K562 (cell line): ENCODE measurements at regions not wholly inside any gene's neighbourhood (a gene's known extent, or its start where the extent isn't known, plus 50 kb on each side); places are given as distances from the start of the nearest gene placed in this dataset.

ENCODE experiments used
- ATAC-seq: fragments of 200-7000 bp; cut with Tn5 transposase; 3 replicates; pipeline ENCODE4 v1.9.1; 2020; ENCODE audit warnings: moderate library complexity
- BruUV-seq: library from RNA; stranded (reverse); fragments of 400-500 nt; replicated peaks from 2 replicates; lab custom pipeline; 2021; lab: Mats Ljungman, UMichigan
- CTCF ChIA-PET: fragments of 300-600 bp; formaldehyde crosslinking; extraction: SDS; loops from one replicate; lab custom pipeline; 2021; ENCODE audit warnings: low intra/inter-chr PET ratio; lab: Yijun Ruan, JAX
- POLR2A ChIA-PET: fragments of 300-600, 350-650 bp; sonication (Branson Sonifier 250); formaldehyde crosslinking; extraction: SDS; loops from one replicate; lab custom pipeline; 2021; ENCODE audit warnings: antibody characterized with exemption, inconsistent platforms; lab: Yijun Ruan, JAX
- DNase-seq, 4 experiments: peaks; one replicate each; pipeline versions ENCODE4 v3.0.0 to v3.0.0-alpha.2; 2011 to 2018; ENCODE audit warnings: low spot score in 3 of 4, mixed read lengths in 3 of 4; ENCODE audit errors: extremely low read depth in 1 of 4
- FAIRE-seq: peaks from 2 replicates; lab custom pipeline; 2011; peaks lifted over from hg19 to GRCh38; lab: Jason Lieb, UNC
- H2AFZ ChIP-seq: 2 replicates; pipeline ENCODE4 v1.6.0; 2011; ENCODE audit warnings: low read depth, low read length, control low read depth, inconsistent platforms
- H3K27ac ChIP-seq: fragments of 200-600 bp; 3 replicates; pipeline ENCODE4 v1.8.0; 2011; ENCODE audit warnings: low read depth, mild to moderate bottlenecking, control low read depth, inconsistent platforms, low read length, moderate library complexity, mixed read lengths; ENCODE audit errors: extremely low read depth
- H3K27me3 ChIP-seq, 2 experiments: fragments of 300-600 bp in 1 of 2; 2 replicates in 1 of 2; 3 replicates in 1 of 2; pipeline versions ENCODE4 v1.6.0 to v1.8.0; 2011; ENCODE audit warnings: inconsistent platforms in 2 of 2, low read length in 2 of 2, mild to moderate bottlenecking in 1 of 2, mixed read lengths in 1 of 2, moderate library complexity in 1 of 2; ENCODE audit not compliant: control insufficient read depth in 2 of 2, insufficient read depth in 2 of 2
- H3K36me3 ChIP-seq: fragments of 300-600 bp; 3 replicates; pipeline ENCODE4 v1.8.0; 2011; ENCODE audit warnings: mild to moderate bottlenecking, low read length, inconsistent platforms; ENCODE audit not compliant: control insufficient read depth, insufficient read depth
- H3K4me1 ChIP-seq, 2 experiments: fragments of 200-600 bp in 1 of 2; replicated peaks in 1 of 2; 2 replicates in 1 of 2; 3 replicates in 1 of 2; pipeline versions ENCODE4 v1.5.1 to v1.8.0; 2011; ENCODE audit warnings: inconsistent platforms in 2 of 2, low read length in 2 of 2, mild to moderate bottlenecking in 1 of 2, mixed read lengths in 1 of 2, moderate library complexity in 1 of 2; ENCODE audit not compliant: control insufficient read depth in 2 of 2, insufficient read depth in 2 of 2
- H3K4me2 ChIP-seq: 2 replicates; pipeline ENCODE4 v1.6.1; 2011; ENCODE audit warnings: low read length, control low read depth, inconsistent platforms, mixed read lengths; ENCODE audit not compliant: insufficient read depth
- H3K4me3 ChIP-seq: fragments of 200-600 bp; sonication (generic), shearing (Covaris generic); 2 replicates; pipeline ENCODE4 v1.5.1; 2016; ENCODE audit warnings: control low read depth, inconsistent platforms
- H3K79me2 ChIP-seq: fragments of 200-600 bp; 3 replicates; pipeline ENCODE4 v1.8.0; 2011; ENCODE audit warnings: low read length, inconsistent platforms; ENCODE audit not compliant: control insufficient read depth, insufficient read depth
- H3K9ac ChIP-seq, 2 experiments: 2 replicates each; pipeline versions ENCODE4 v1.6.0 to v1.6.1; 2011; ENCODE audit warnings: low read depth in 2 of 2, low read length in 2 of 2, control low read depth in 1 of 2, inconsistent platforms in 1 of 2, mild to moderate bottlenecking in 1 of 2, mixed read lengths in 1 of 2; ENCODE audit not compliant: insufficient read depth in 1 of 2
- H3K9me1 ChIP-seq: one replicate; pipeline ENCODE4 v1.6.0; 2011; ENCODE audit warnings: inconsistent platforms, mild to moderate bottlenecking, low read length, moderate library complexity; ENCODE audit not compliant: control insufficient read depth, insufficient read depth
- H3K9me3 ChIP-seq: replicated peaks from 2 replicates; pipeline ENCODE4 v1.5.1; 2011; ENCODE audit warnings: low read depth, low read length, inconsistent platforms; ENCODE audit not compliant: control insufficient read depth, insufficient read depth
- H4K20me1 ChIP-seq: replicated peaks from 2 replicates; pipeline ENCODE4 v1.6.1; 2011; ENCODE audit warnings: low read length, inconsistent platforms, mixed read lengths; ENCODE audit not compliant: control insufficient read depth, insufficient read depth
- BHLHE40 ChIP-seq: IDR thresholded peaks from 2 replicates; pipeline ENCODE4 v1.6.1; 2011; ENCODE audit warnings: low read length, improper control_type of control experiment
- BMI1 ChIP-seq: fragments of 150-350 bp; IDR thresholded peaks from 2 replicates; pipeline ENCODE4 v1.6.1; 2014; ENCODE audit warnings: low read length
- ETS2 ChIP-seq: IDR thresholded peaks from 2 replicates; pipeline ENCODE4 v1.6.1; 2016; ENCODE audit warnings: borderline replicate concordance, missing genetic modification characterization, mild to moderate bottlenecking, moderate library complexity, missing compliant biosample characterization; ENCODE audit not compliant: poor library complexity, severe bottlenecking
- MECOM ChIP-seq: fragments of 250-450 bp; sonication (Bioruptor Pico); IDR thresholded peaks from 2 replicates; pipeline ENCODE4 v1.8.0; 2022; ENCODE audit warnings: inconsistent platforms
- MLX ChIP-seq, 2 experiments: fragments of 450-650 bp in 1 of 2; sonication (generic) in 1 of 2; formaldehyde crosslinking; conservative IDR thresholded peaks; 2 replicates each; pipeline versions ENCODE4 v1.4.0 to v1.8.1; 2020 to 2022; ENCODE audit warnings: mild to moderate bottlenecking in 1 of 2, missing genetic modification reagents in 1 of 2
- MTA1 ChIP-seq: fragments of 450-650 bp; IDR thresholded peaks from 2 replicates; pipeline ENCODE4 v1.6.1; 2017; ENCODE audit warnings: borderline replicate concordance
- PREB ChIP-seq: sonication (generic); formaldehyde crosslinking; IDR thresholded peaks from 2 replicates; pipeline ENCODE4 v1.8.1; 2023; ENCODE audit warnings: mild to moderate bottlenecking, missing genetic modification reagents
- SMARCA5 ChIP-seq: fragments of 450-650 bp; IDR thresholded peaks from 2 replicates; pipeline ENCODE4 v1.6.1; 2016
- SREBF2 ChIP-seq: sonication (generic); formaldehyde crosslinking; IDR thresholded peaks from 2 replicates; pipeline ENCODE4 v1.4.0; 2020; ENCODE audit warnings: mild to moderate bottlenecking, missing genetic modification reagents
- TAF15 ChIP-seq: fragments of 200-400 bp; formaldehyde crosslinking; IDR thresholded peaks from 2 replicates; pipeline ENCODE4 v1.6.1; 2017; ENCODE audit warnings: mild to moderate bottlenecking, low read depth, low read length, moderate library complexity
- ZBTB5 ChIP-seq: fragments of 450-650 bp; IDR thresholded peaks from 2 replicates; pipeline ENCODE4 v1.6.1; 2017; ENCODE audit warnings: antibody characterized with exemption
- ZNF121 ChIP-seq: sonication (generic); formaldehyde crosslinking; conservative IDR thresholded peaks from 2 replicates; pipeline ENCODE4 v1.8.0; 2022; ENCODE audit warnings: missing genetic modification reagents
- ZNF124 ChIP-seq: sonication (generic); formaldehyde crosslinking; IDR thresholded peaks from 2 replicates; pipeline ENCODE4 v1.8.1; 2022; ENCODE audit warnings: missing genetic modification reagents
- ZNF175 ChIP-seq: fragments of 200-800 bp; sonication (Bioruptor generic); IDR thresholded peaks from 2 replicates; pipeline ENCODE4 v1.6.1; 2016; ENCODE audit warnings: low read depth, mild to moderate bottlenecking, missing genetic modification characterization, missing compliant biosample characterization
- ZNF431 ChIP-seq: sonication (generic); formaldehyde crosslinking; IDR thresholded peaks from 2 replicates; pipeline ENCODE4 v1.8.0; 2022; ENCODE audit warnings: mild to moderate bottlenecking, missing genetic modification reagents
- WGBS: fragments of 100-300 bp; shearing (Covaris generic); methylation state at CpG from one replicate; pipeline ENCODE4 v1.1.6; 2016; ENCODE audit warnings: low coverage, mixed read lengths; ENCODE audit not compliant: insufficient coverage; ENCODE audit errors: missing lambda C conversion rate; 5-methylcytosine and 5-hydroxymethylcytosine counted together
- in situ Hi-C: fragments of 300-500 bp; cut with MboI; formaldehyde crosslinking; loops from 4 replicates; pipeline ENCODE4 v1.15.0; 2018; ENCODE audit warnings: inconsistent platforms, mixed read lengths
- intact Hi-C: fragments of 100-400 bp; cut with micrococcal nuclease; formaldehyde crosslinking; loops from 2 replicates; pipeline ENCODE4 v1.14.2; 2022

- Histone ChIP-seq H3K4me2 (no peak overlapping the region), H3K27me3 (peaks cover 0 to 6% of the 10 kb centered on the region in 2 experiments; a peak in 1 of 5 replicates), H3K27ac (no peak overlapping the region), H3K4me1 (no peaks in the 10 kb centered on the region), H3K9me1 (no peaks in the 10 kb centered on the region), H4K20me1 (no peaks in the 10 kb centered on the region), H3K9ac (no peak overlapping the region), H3K4me3 (no peak overlapping the region), H3K9me3 (no peaks in the 10 kb centered on the region), H2AFZ (no peak overlapping the region), H3K36me3 (no peaks in the 10 kb centered on the region), H3K79me2 (no peaks in the 10 kb centered on the region)
- TF ChIP-seq SREBF2 (CRISPR knock-in tag) = no peak
- TF ChIP-seq MTA1 = no peak
- TF ChIP-seq MECOM (CRISPR knock-in tag) = no peak
- TF ChIP-seq ZNF175 = no peak
- TF ChIP-seq PREB (CRISPR knock-in tag) = no peak
- no peak for TF ChIP-seq TAF15
- TF ChIP-seq ZBTB5 = no peak
- TF ChIP-seq BHLHE40 = no peak
- TF ChIP-seq ZNF124 = no peak
- no peak for TF ChIP-seq BMI1
- TF ChIP-seq ZNF431 (CRISPR knock-in tag) = no peak
- no peak for TF ChIP-seq SMARCA5
- TF ChIP-seq ETS2 = no peak
- no peak for TF ChIP-seq MLX (CRISPR knock-in tag; conservative IDR thresholded peaks at IDR 0.05)
- TF ChIP-seq ZNF121 (CRISPR knock-in tag) = no peak
- in situ Hi-C loops (no loop called here), intact Hi-C loops (no loop called here)
- no peak for DNase-seq
- POLR2A ChIA-PET = no interaction called here
- CTCF ChIA-PET = no interaction called here
- BruUV-seq = no TSS peak
- no peak for ATAC-seq
- 0% methylated on average over 5 of the region's 5 CpGs for WGBS
- FAIRE-seq = no peak
Measured at GRCh38 chr20:39090906-39091305, 128.8 kb downstream of the DHX35 start.
